Osteocyte (in vitro differentiated cells): ENCODE measurements at regions not wholly inside any gene's neighbourhood (a gene's known extent, or its start where the extent isn't known, plus 50 kb on each side); places are given as distances from the start of the nearest gene placed in this dataset.

Experiments used
- DNase-seq: peaks from one replicate; pipeline ENCODE4 v3.0.0; 2021; ENCODE audit warnings: mixed read lengths; ENCODE audit not compliant: unreplicated experiment; ENCODE audit errors: extremely low spot score
- H3K27ac Mint-ChIP-seq: one replicate; pipeline ENCODE4 v1.8.0; 2021; ENCODE audit warnings: mild to moderate bottlenecking, mixed read lengths; ENCODE audit not compliant: unreplicated experiment
- H3K27me3 Mint-ChIP-seq: one replicate; pipeline ENCODE4 v1.8.0; 2021; ENCODE audit warnings: mixed read lengths; ENCODE audit not compliant: unreplicated experiment
- H3K36me3 Mint-ChIP-seq: one replicate; pipeline ENCODE4 v1.8.0; 2021; ENCODE audit warnings: mixed read lengths; ENCODE audit not compliant: unreplicated experiment
- H3K4me1 Mint-ChIP-seq: one replicate; pipeline ENCODE4 v1.8.0; 2021; ENCODE audit warnings: mixed read lengths; ENCODE audit not compliant: unreplicated experiment
- H3K4me3 Mint-ChIP-seq: one replicate; pipeline ENCODE4 v1.8.0; 2021; ENCODE audit warnings: mild to moderate bottlenecking, moderate library complexity, mixed read lengths; ENCODE audit not compliant: unreplicated experiment
- H3K9me3 Mint-ChIP-seq: one replicate; pipeline ENCODE4 v1.8.0; 2021; ENCODE audit warnings: mixed read lengths; ENCODE audit not compliant: unreplicated experiment
- CTCF ChIP-seq: fragments of 200-600 bp; sonication (generic); IDR thresholded peaks from 2 replicates; pipeline ENCODE4 v1.5.0; 2021; ENCODE audit warnings: antibody characterized with exemption, mild to moderate bottlenecking, moderate library complexity

GRCh38 chr4:125382995-125383394, 68.2 kb downstream of the FAT4 start:
- peaks cover 5% of the 10 kb centered on the region for H3K9me3 Mint-ChIP-seq
- no peak for DNase-seq
- TF ChIP-seq CTCF: no peak

GRCh38 chr4:125387770-125388169, 73.0 kb downstream of the FAT4 start:
- no peak for DNase-seq
- Mint-ChIP-seq H3K4me3 (no peak overlapping the region), H3K27me3 (no peaks in the 10 kb centered on the region), H3K27ac (peak overlapping the region; percentile 56), H3K36me3 (peaks cover 16% of the 10 kb centered on the region), H3K4me1 (peaks cover 48% of the 10 kb centered on the region), H3K9me3 (no peaks in the 10 kb centered on the region)
- TF ChIP-seq CTCF: no peak

More at GRCh38 chr4:125382995-125383394, 68.2 kb downstream of the FAT4 start:
- H3K27ac Mint-ChIP-seq: no peak overlapping the region
- peaks cover 19% of the 10 kb centered on the region for H3K4me1 Mint-ChIP-seq
- H3K4me3 Mint-ChIP-seq: no peak overlapping the region
- H3K36me3 Mint-ChIP-seq: peaks cover 16% of the 10 kb centered on the region
- H3K27me3 Mint-ChIP-seq: no peaks in the 10 kb centered on the region

GRCh38 chr4:125388613-125389012, 73.9 kb downstream of the FAT4 start:
- DNase-seq: no peak
- H3K27me3 Mint-ChIP-seq: no peaks in the 10 kb centered on the region
- peak overlapping the region; percentile 71 for H3K27ac Mint-ChIP-seq
- TF ChIP-seq CTCF: no peak
- H3K9me3 Mint-ChIP-seq: no peaks in the 10 kb centered on the region
- H3K4me1 Mint-ChIP-seq: peaks cover 51% of the 10 kb centered on the region
- H3K36me3 Mint-ChIP-seq: peaks cover 16% of the 10 kb centered on the region
- H3K4me3 Mint-ChIP-seq: no peak overlapping the region

GRCh38 chr4:125389713-125390112, 75.0 kb downstream of the FAT4 start:
- Mint-ChIP-seq H3K27ac (peak overlapping the region; percentile 94), H3K27me3 (no peaks in the 10 kb centered on the region), H3K4me3 (peak overlapping the region; percentile 56), H3K9me3 (no peaks in the 10 kb centered on the region), H3K36me3 (peaks cover 13% of the 10 kb centered on the region), H3K4me1 (peaks cover 62% of the 10 kb centered on the region)
- no peak for TF ChIP-seq CTCF
- no peak for DNase-seq

- peaks cover 13% of the 10 kb centered on the region for H3K36me3 Mint-ChIP-seq
- peak overlapping the region; percentile 94 for H3K27ac Mint-ChIP-seq
- H3K9me3 Mint-ChIP-seq: no peaks in the 10 kb centered on the region
- no peaks in the 10 kb centered on the region for H3K27me3 Mint-ChIP-seq
- no peak for DNase-seq
- H3K4me3 Mint-ChIP-seq: peak overlapping the region; percentile 56
- no peak for TF ChIP-seq CTCF
- H3K4me1 Mint-ChIP-seq: peaks cover 65% of the 10 kb centered on the region
Measured at GRCh38 chr4:125390126-125390525, 75.4 kb downstream of the FAT4 start.
